Fibroblast of the aortic adventitia (primary cell): ENCODE measurements at regions not wholly inside any gene's neighbourhood (a gene's known extent, or its start where the extent isn't known, plus 50 kb on each side); places are given as distances from the start of the nearest gene placed in this dataset.

Experiments used
- DNase-seq: peaks from one replicate; pipeline ENCODE4 v3.0.0-alpha.2; 2010; ENCODE audit warnings: low read depth
- H3K4me3 ChIP-seq: 2 replicates; pipeline ENCODE4 v1.5.1; 2011; ENCODE audit warnings: low read depth, mild to moderate bottlenecking, control low read depth, low read length, moderate library complexity
- TF ChIP-seq, protein P1 (sequence below): IDR thresholded peaks from 2 replicates; pipeline ENCODE4 v1.5.1; 2011; ENCODE audit warnings: mild to moderate bottlenecking, low read length, control low read depth, inconsistent platforms; ENCODE audit not compliant: insufficient read depth

- TF ChIP-seq, protein P1, sequence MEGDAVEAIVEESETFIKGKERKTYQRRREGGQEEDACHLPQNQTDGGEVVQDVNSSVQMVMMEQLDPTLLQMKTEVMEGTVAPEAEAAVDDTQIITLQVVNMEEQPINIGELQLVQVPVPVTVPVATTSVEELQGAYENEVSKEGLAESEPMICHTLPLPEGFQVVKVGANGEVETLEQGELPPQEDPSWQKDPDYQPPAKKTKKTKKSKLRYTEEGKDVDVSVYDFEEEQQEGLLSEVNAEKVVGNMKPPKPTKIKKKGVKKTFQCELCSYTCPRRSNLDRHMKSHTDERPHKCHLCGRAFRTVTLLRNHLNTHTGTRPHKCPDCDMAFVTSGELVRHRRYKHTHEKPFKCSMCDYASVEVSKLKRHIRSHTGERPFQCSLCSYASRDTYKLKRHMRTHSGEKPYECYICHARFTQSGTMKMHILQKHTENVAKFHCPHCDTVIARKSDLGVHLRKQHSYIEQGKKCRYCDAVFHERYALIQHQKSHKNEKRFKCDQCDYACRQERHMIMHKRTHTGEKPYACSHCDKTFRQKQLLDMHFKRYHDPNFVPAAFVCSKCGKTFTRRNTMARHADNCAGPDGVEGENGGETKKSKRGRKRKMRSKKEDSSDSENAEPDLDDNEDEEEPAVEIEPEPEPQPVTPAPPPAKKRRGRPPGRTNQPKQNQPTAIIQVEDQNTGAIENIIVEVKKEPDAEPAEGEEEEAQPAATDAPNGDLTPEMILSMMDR: no peak
- no peak for DNase-seq
- H3K4me3 ChIP-seq: no peak overlapping the region
Observed at GRCh38 chr12:115693970-115694369, 583.5 kb downstream of the MED13L start.

DNA sequence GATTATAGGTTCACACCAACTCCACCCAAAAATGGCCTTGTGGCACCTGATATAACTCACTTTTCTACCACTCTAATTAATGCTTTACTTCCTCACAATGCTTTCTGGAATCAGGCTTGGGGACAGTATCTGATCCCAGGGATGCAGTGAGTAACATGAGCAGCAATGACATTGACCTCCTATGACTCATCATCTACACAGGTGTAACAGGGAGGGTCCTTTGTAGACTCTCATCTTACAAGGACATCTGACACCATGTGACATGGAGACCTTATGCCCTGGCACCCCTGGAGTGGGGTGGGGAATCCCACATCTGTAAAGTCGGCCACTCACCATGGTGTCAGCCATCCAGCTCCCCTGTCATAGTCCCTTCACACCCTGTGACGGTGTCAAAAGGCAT, 586.4 kb downstream of the MED13L start:
- no peak overlapping the region for H3K4me3 ChIP-seq
- TF ChIP-seq, protein P1: no peak
- DNase-seq: no peak

GRCh38 chr12:115687094-115687493, 590.4 kb downstream of the MED13L start:
- TF ChIP-seq, protein P1: no peak
- H3K4me3 ChIP-seq: no peak overlapping the region
- DNase-seq: no peak

GRCh38 chr12:115683240-115683780, 594.2 kb downstream of the MED13L start:
- TF ChIP-seq, protein P1: no peak
- DNase-seq: no peak
- H3K4me3 ChIP-seq: no peak overlapping the region

DNA sequence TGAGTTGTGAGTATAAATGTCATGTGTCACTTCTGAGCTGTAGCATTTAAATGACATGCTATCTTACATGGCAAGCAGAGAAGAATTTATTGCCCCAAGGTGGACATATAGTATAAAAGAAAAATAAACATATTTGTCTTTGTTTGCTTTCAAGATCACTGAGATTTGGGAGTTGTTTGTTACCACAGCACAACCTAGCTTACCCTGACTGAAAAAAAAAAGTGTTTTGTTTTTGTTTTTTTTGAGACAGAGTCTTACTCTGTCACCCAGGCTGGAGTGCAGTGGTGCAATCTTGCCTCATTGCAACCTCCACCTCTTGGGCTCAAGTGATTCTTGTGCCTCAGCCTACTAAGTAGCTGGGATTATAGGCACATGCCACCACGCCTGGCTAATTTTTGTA, 596.5 kb downstream of the MED13L start:
- no peak for DNase-seq
- TF ChIP-seq, protein P1: no peak
- H3K4me3 ChIP-seq: no peak overlapping the region

- no peak overlapping the region for H3K4me3 ChIP-seq
- TF ChIP-seq, protein P1: no peak
- DNase-seq: no peak
Observed at GRCh38 chr12:115672506-115673080, 604.9 kb downstream of the MED13L start.

- DNase-seq: no peak
- TF ChIP-seq, protein P1: no peak
- no peak overlapping the region for H3K4me3 ChIP-seq
Observed at GRCh38 chr12:115672086-115672485, 605.4 kb downstream of the MED13L start.
